SK-N-SH (cell line): ENCODE measurements at regions not wholly inside any gene's neighbourhood (a gene's known extent, or its start where the extent isn't known, plus 50 kb on each side); places are given as distances from the start of the nearest gene placed in this dataset.

ENCODE experiments used
- CTCF ChIP-seq: fragments of 200-600 bp; sonication (generic); IDR thresholded peaks from 2 replicates; pipeline ENCODE4 v1.6.1; 2017; ENCODE audit warnings: antibody characterized with exemption, mild to moderate bottlenecking, moderate library complexity
- IRF3 ChIP-seq: fragments of 150-350 bp; IDR thresholded peaks from 2 replicates; pipeline ENCODE4 v1.6.1; 2016; ENCODE audit warnings: mild to moderate bottlenecking, low read depth, low read length
- PBX3 ChIP-seq: IDR thresholded peaks from 2 replicates; pipeline ENCODE4; 2012
- SIN3A ChIP-seq: IDR thresholded peaks from 2 replicates; pipeline ENCODE4 v1.6.1; 2012; ENCODE audit warnings: low read depth, mild to moderate bottlenecking, low read length, moderate library complexity, borderline replicate concordance
- TAF1 ChIP-seq: IDR thresholded peaks from 2 replicates; pipeline ENCODE4 v1.6.1; 2012; ENCODE audit warnings: low read depth, mild to moderate bottlenecking, low read length, moderate library complexity, borderline replicate concordance

GRCh38 chr7:69365651-69366192 is 232.6 kb upstream of the AUTS2 start:
- TF ChIP-seq CTCF (no peak), IRF3 (no peak), SIN3A (no peak), TAF1 (no peak), PBX3 (no peak)
